NCI-H748 (cell line): ENCODE measurements at regions not wholly inside any gene's neighbourhood (a gene's known extent, or its start where the extent isn't known, plus 50 kb on each side); places are given as distances from the start of the nearest gene placed in this dataset.

Experiments
- DNase-seq: peaks from one replicate; lab custom pipeline; 2025; ENCODE audit not compliant: unreplicated experiment; lab: John Stamatoyannopoulos, UW

GRCh38 chr6:105851606-105852005, 234.5 kb upstream of the PRDM1 start:
- no peak for DNase-seq

- DNase-seq, result no peak
These were observed 235.0 kb upstream of the PRDM1 start for GRCh38 chr6:105851113-105851580.

- no peak for DNase-seq
These were observed 235.6 kb upstream of the PRDM1 start for GRCh38 chr6:105850261-105851112.

- DNase-seq, result no peak
These were observed 236.4 kb upstream of the PRDM1 start for GRCh38 chr6:105849746-105850145.

GRCh38 chr6:105847433-105847832, 238.7 kb upstream of the PRDM1 start:
- no peak for DNase-seq

GRCh38 chr6:105844275-105844883, 241.8 kb upstream of the PRDM1 start:
- no peak for DNase-seq

- DNase-seq, result no peak
These were observed 246.9 kb upstream of the PRDM1 start for GRCh38 chr6:105839266-105839665.

- DNase-seq, result no peak
These were observed 248.0 kb upstream of the PRDM1 start for GRCh38 chr6:105838171-105838570.

GRCh38 chr6:105836889-105837288, 249.2 kb upstream of the PRDM1 start:
- no peak for DNase-seq

GRCh38 chr6:105836379-105836778, 249.8 kb upstream of the PRDM1 start:
- DNase-seq, result no peak

- DNase-seq, result peak; percentile 74
These were observed 250.8 kb upstream of the PRDM1 start for GRCh38 chr6:105835373-105835772.

- no peak for DNase-seq
These were observed 251.9 kb upstream of the PRDM1 start for GRCh38 chr6:105833959-105834947.

GRCh38 chr6:105832313-105832761, 253.8 kb upstream of the PRDM1 start:
- no peak for DNase-seq

- DNase-seq, result no peak
These were observed 254.6 kb upstream of the PRDM1 start for GRCh38 chr6:105831311-105832097.

GRCh38 chr6:105825210-105825609, 260.9 kb upstream of the PRDM1 start:
- DNase-seq, result no peak

- DNase-seq, result no peak
These were observed 261.4 kb upstream of the PRDM1 start for GRCh38 chr6:105824732-105825131.

GRCh38 chr6:105821777-105822176, 264.4 kb upstream of the PRDM1 start:
- no peak for DNase-seq

GRCh38 chr6:105821027-105821426, 265.1 kb upstream of the PRDM1 start:
- DNase-seq, result no peak

- no peak for DNase-seq
These were observed 266.4 kb upstream of the PRDM1 start for GRCh38 chr6:105819745-105820144.

GRCh38 chr6:105818505-105818904, 267.6 kb upstream of the PRDM1 start:
- DNase-seq, result no peak
